T-helper 2 cell treated with Interferon-gamma antibody and Interleukin-4, amounts not matched to agents 5 μg/mL and 100 μg/mL, for 36 hours (primary cell): ENCODE measurements at regions not wholly inside any gene's neighbourhood (a gene's known extent, or its start where the extent isn't known, plus 50 kb on each side); places are given as distances from the start of the nearest gene placed in this dataset.

Source experiments
- DNase-seq: peaks from one replicate; pipeline ENCODE4 v3.0.0; 2021; ENCODE audit warnings: low spot score
- H3K27ac Mint-ChIP-seq: one replicate; pipeline ENCODE4 v1.8.0; 2021; ENCODE audit warnings: mild to moderate bottlenecking, mixed read lengths
- H3K27me3 Mint-ChIP-seq: one replicate; pipeline ENCODE4 v1.8.0; 2021; ENCODE audit warnings: low read depth, mixed read lengths
- H3K36me3 Mint-ChIP-seq: one replicate; pipeline ENCODE4 v1.8.0; 2021; ENCODE audit warnings: low read depth, mixed read lengths
- H3K4me1 Mint-ChIP-seq: one replicate; pipeline ENCODE4 v1.8.0; 2021; ENCODE audit warnings: low read depth, mixed read lengths
- H3K4me3 Mint-ChIP-seq: one replicate; pipeline ENCODE4 v1.8.0; 2022; ENCODE audit warnings: mild to moderate bottlenecking, moderate library complexity, mixed read lengths
- H3K9me3 Mint-ChIP-seq: one replicate; pipeline ENCODE4 v1.8.0; 2021; ENCODE audit warnings: mixed read lengths

- no peaks in the 10 kb centered on the region for H3K9me3 Mint-ChIP-seq
- H3K27me3 Mint-ChIP-seq = no peaks in the 10 kb centered on the region
- H3K36me3 Mint-ChIP-seq = peaks cover 2% of the 10 kb centered on the region
- no peak for DNase-seq
- H3K4me1 Mint-ChIP-seq = peaks cover 22% of the 10 kb centered on the region
- H3K27ac Mint-ChIP-seq = no peak overlapping the region
- no peak overlapping the region for H3K4me3 Mint-ChIP-seq
These were observed 234.3 kb upstream of the PLEKHG7 start for GRCh38 chr12:92468358-92469020.

GRCh38 chr12:92467886-92468285 is 234.9 kb upstream of the PLEKHG7 start:
- H3K27me3 Mint-ChIP-seq = no peaks in the 10 kb centered on the region
- DNase-seq = no peak
- H3K27ac Mint-ChIP-seq = no peak overlapping the region
- H3K36me3 Mint-ChIP-seq = peaks cover 2% of the 10 kb centered on the region
- no peak overlapping the region for H3K4me3 Mint-ChIP-seq
- H3K9me3 Mint-ChIP-seq = no peaks in the 10 kb centered on the region
- peaks cover 24% of the 10 kb centered on the region for H3K4me1 Mint-ChIP-seq

- peaks cover 34% of the 10 kb centered on the region for H3K4me1 Mint-ChIP-seq
- H3K36me3 Mint-ChIP-seq = peaks cover 2% of the 10 kb centered on the region
- H3K27me3 Mint-ChIP-seq = no peaks in the 10 kb centered on the region
- H3K9me3 Mint-ChIP-seq = no peaks in the 10 kb centered on the region
- no peak overlapping the region for H3K27ac Mint-ChIP-seq
- no peak for DNase-seq
- H3K4me3 Mint-ChIP-seq = no peak overlapping the region
These were observed 236.1 kb upstream of the PLEKHG7 start for GRCh38 chr12:92466391-92467305.

GRCh38 chr12:92465786-92466295 is 236.9 kb upstream of the PLEKHG7 start:
- no peak overlapping the region for H3K4me3 Mint-ChIP-seq

GRCh38 chr12:92464911-92465310 is 237.9 kb upstream of the PLEKHG7 start:
- Mint-ChIP-seq H3K4me3 (no peak overlapping the region), H3K9me3 (no peaks in the 10 kb centered on the region), H3K36me3 (peaks cover 2% of the 10 kb centered on the region), H3K27ac (no peak overlapping the region), H3K27me3 (no peaks in the 10 kb centered on the region), H3K4me1 (peaks cover 31% of the 10 kb centered on the region)
- no peak for DNase-seq

More at GRCh38 chr12:92465786-92466295, 236.9 kb upstream of the PLEKHG7 start:
- Mint-ChIP-seq H3K36me3 (peaks cover 2% of the 10 kb centered on the region), H3K4me1 (peaks cover 38% of the 10 kb centered on the region), H3K27ac (no peak overlapping the region), H3K27me3 (no peaks in the 10 kb centered on the region), H3K9me3 (no peaks in the 10 kb centered on the region)
- no peak for DNase-seq

- peaks cover 2% of the 10 kb centered on the region for H3K9me3 Mint-ChIP-seq
These were observed 239.6 kb upstream of the PLEKHG7 start for GRCh38 chr12:92463171-92463570.

GRCh38 chr12:92462527-92462926 is 240.3 kb upstream of the PLEKHG7 start:
- DNase-seq = no peak
- Mint-ChIP-seq H3K27me3 (no peaks in the 10 kb centered on the region), H3K36me3 (peaks cover 4% of the 10 kb centered on the region), H3K9me3 (peaks cover 3% of the 10 kb centered on the region), H3K27ac (peak overlapping the region; percentile 41), H3K4me3 (no peak overlapping the region), H3K4me1 (peaks cover 28% of the 10 kb centered on the region)

More at GRCh38 chr12:92463171-92463570, 239.6 kb upstream of the PLEKHG7 start:
- Mint-ChIP-seq H3K4me3 (no peak overlapping the region), H3K27me3 (no peaks in the 10 kb centered on the region), H3K36me3 (peaks cover 4% of the 10 kb centered on the region), H3K4me1 (peaks cover 31% of the 10 kb centered on the region), H3K27ac (no peak overlapping the region)
- no peak for DNase-seq

- peak overlapping the region; percentile 70 for H3K27ac Mint-ChIP-seq
These were observed 240.7 kb upstream of the PLEKHG7 start for GRCh38 chr12:92462049-92462448.

GRCh38 chr12:92459850-92460249 is 242.9 kb upstream of the PLEKHG7 start:
- no peak overlapping the region for H3K27ac Mint-ChIP-seq
- peaks cover 27% of the 10 kb centered on the region for H3K4me1 Mint-ChIP-seq
- H3K9me3 Mint-ChIP-seq = peaks cover 12% of the 10 kb centered on the region
- no peak for DNase-seq
- no peak overlapping the region for H3K4me3 Mint-ChIP-seq
- no peaks in the 10 kb centered on the region for H3K27me3 Mint-ChIP-seq
- H3K36me3 Mint-ChIP-seq = peaks cover 4% of the 10 kb centered on the region

More at GRCh38 chr12:92462049-92462448, 240.7 kb upstream of the PLEKHG7 start:
- peaks cover 3% of the 10 kb centered on the region for H3K9me3 Mint-ChIP-seq
- no peaks in the 10 kb centered on the region for H3K27me3 Mint-ChIP-seq
- H3K4me1 Mint-ChIP-seq = peaks cover 28% of the 10 kb centered on the region
- no peak for DNase-seq
- no peak overlapping the region for H3K4me3 Mint-ChIP-seq
- H3K36me3 Mint-ChIP-seq = peaks cover 4% of the 10 kb centered on the region

- no peak overlapping the region for H3K4me3 Mint-ChIP-seq
- H3K36me3 Mint-ChIP-seq = peaks cover 4% of the 10 kb centered on the region
- H3K27ac Mint-ChIP-seq = no peak overlapping the region
- H3K27me3 Mint-ChIP-seq = no peaks in the 10 kb centered on the region
- H3K4me1 Mint-ChIP-seq = peaks cover 26% of the 10 kb centered on the region
- H3K9me3 Mint-ChIP-seq = peaks cover 16% of the 10 kb centered on the region
- no peak for DNase-seq
These were observed 243.8 kb upstream of the PLEKHG7 start for GRCh38 chr12:92458996-92459395.

GRCh38 chr12:92457458-92458180 is 245.2 kb upstream of the PLEKHG7 start:
- Mint-ChIP-seq H3K27me3 (no peaks in the 10 kb centered on the region), H3K4me1 (peaks cover 17% of the 10 kb centered on the region), H3K27ac (no peak overlapping the region), H3K36me3 (peaks cover 2% of the 10 kb centered on the region), H3K9me3 (peaks cover 16% of the 10 kb centered on the region), H3K4me3 (no peak overlapping the region)
- DNase-seq = no peak

- DNase-seq = no peak
- Mint-ChIP-seq H3K27me3 (no peaks in the 10 kb centered on the region), H3K36me3 (peaks cover 2% of the 10 kb centered on the region)
These were observed 250.0 kb upstream of the PLEKHG7 start for GRCh38 chr12:92452763-92453162.

GRCh38 chr12:92446083-92446460 is 256.7 kb upstream of the PLEKHG7 start:
- Mint-ChIP-seq H3K4me3 (no peak overlapping the region), H3K4me1 (peaks cover 6% of the 10 kb centered on the region), H3K9me3 (peaks cover 19% of the 10 kb centered on the region), H3K27me3 (no peaks in the 10 kb centered on the region), H3K36me3 (no peaks in the 10 kb centered on the region), H3K27ac (no peak overlapping the region)
- DNase-seq = no peak

More at GRCh38 chr12:92452763-92453162, 250.0 kb upstream of the PLEKHG7 start:
- Mint-ChIP-seq H3K4me1 (no peaks in the 10 kb centered on the region), H3K27ac (no peak overlapping the region), H3K4me3 (no peak overlapping the region), H3K9me3 (peaks cover 32% of the 10 kb centered on the region)
